ENCODE measurements at regions not wholly inside any gene's neighbourhood (a gene's known extent, or its start where the extent isn't known, plus 50 kb on each side); places are given as distances from the start of the nearest gene placed in this dataset.

- TF ChIP-seq CTCF (IDR thresholded peaks at IDR 0.05): no peak
- Mint-ChIP-seq H3K27ac (ENCODE audit: unreplicated experiment) (no peak overlapping the region), H3K4me1 (ENCODE audit: unreplicated experiment) (no peaks in the 10 kb centered on the region), H3K9me3 (ENCODE audit: unreplicated experiment) (no peaks in the 10 kb centered on the region), H3K4me3 (ENCODE audit: unreplicated experiment) (no peak overlapping the region), H3K27me3 (ENCODE audit: unreplicated experiment) (no peaks in the 10 kb centered on the region), H3K36me3 (ENCODE audit: unreplicated experiment) (no peaks in the 10 kb centered on the region)
- no peak for DNase-seq (ENCODE audit: extremely low spot score, unreplicated experiment)
These were observed 176.0 kb downstream of the SEC16B start for GRCh38 chr1:177793900-177794299.

GRCh38 chr1:177790566-177790965, 179.3 kb downstream of the SEC16B start:
- no peaks in the 10 kb centered on the region for H3K9me3 Mint-ChIP-seq (ENCODE audit: unreplicated experiment)
- no peak for TF ChIP-seq CTCF (IDR thresholded peaks at IDR 0.05)
- no peaks in the 10 kb centered on the region for H3K36me3 Mint-ChIP-seq (ENCODE audit: unreplicated experiment)
- no peak overlapping the region for H3K27ac Mint-ChIP-seq (ENCODE audit: unreplicated experiment)
- H3K4me3 Mint-ChIP-seq (ENCODE audit: unreplicated experiment): no peak overlapping the region
- DNase-seq (ENCODE audit: extremely low spot score, unreplicated experiment): no peak
- H3K27me3 Mint-ChIP-seq (ENCODE audit: unreplicated experiment): no peaks in the 10 kb centered on the region
- H3K4me1 Mint-ChIP-seq (ENCODE audit: unreplicated experiment): no peaks in the 10 kb centered on the region

- no peak for TF ChIP-seq CTCF (IDR thresholded peaks at IDR 0.05)
- Mint-ChIP-seq H3K4me3 (ENCODE audit: unreplicated experiment) (no peak overlapping the region), H3K9me3 (ENCODE audit: unreplicated experiment) (no peaks in the 10 kb centered on the region), H3K27me3 (ENCODE audit: unreplicated experiment) (no peaks in the 10 kb centered on the region), H3K36me3 (ENCODE audit: unreplicated experiment) (no peaks in the 10 kb centered on the region), H3K4me1 (ENCODE audit: unreplicated experiment) (no peaks in the 10 kb centered on the region), H3K27ac (ENCODE audit: unreplicated experiment) (no peak overlapping the region)
- DNase-seq (ENCODE audit: extremely low spot score, unreplicated experiment): no peak
These were observed 179.9 kb downstream of the SEC16B start for GRCh38 chr1:177789956-177790355.

- no peak for TF ChIP-seq CTCF (IDR thresholded peaks at IDR 0.05)
- no peaks in the 10 kb centered on the region for H3K36me3 Mint-ChIP-seq (ENCODE audit: unreplicated experiment)
- H3K4me1 Mint-ChIP-seq (ENCODE audit: unreplicated experiment): no peaks in the 10 kb centered on the region
- no peak overlapping the region for H3K27ac Mint-ChIP-seq (ENCODE audit: unreplicated experiment)
- DNase-seq (ENCODE audit: extremely low spot score, unreplicated experiment): no peak
- H3K4me3 Mint-ChIP-seq (ENCODE audit: unreplicated experiment): no peak overlapping the region
- H3K27me3 Mint-ChIP-seq (ENCODE audit: unreplicated experiment): no peaks in the 10 kb centered on the region
- no peaks in the 10 kb centered on the region for H3K9me3 Mint-ChIP-seq (ENCODE audit: unreplicated experiment)
These were observed 183.6 kb downstream of the SEC16B start for GRCh38 chr1:177786176-177786745.

- Mint-ChIP-seq H3K27ac (ENCODE audit: unreplicated experiment) (no peak overlapping the region), H3K9me3 (ENCODE audit: unreplicated experiment) (no peaks in the 10 kb centered on the region), H3K4me3 (ENCODE audit: unreplicated experiment) (no peak overlapping the region), H3K4me1 (ENCODE audit: unreplicated experiment) (no peaks in the 10 kb centered on the region), H3K36me3 (ENCODE audit: unreplicated experiment) (no peaks in the 10 kb centered on the region), H3K27me3 (ENCODE audit: unreplicated experiment) (no peaks in the 10 kb centered on the region)
- DNase-seq (ENCODE audit: extremely low spot score, unreplicated experiment): no peak
- no peak for TF ChIP-seq CTCF (IDR thresholded peaks at IDR 0.05)
These were observed 184.9 kb downstream of the SEC16B start for GRCh38 chr1:177784936-177785335.

Data from osteocyte (in vitro differentiated cells).